H1 (cell line): ENCODE measurements at regions not wholly inside any gene's neighbourhood (a gene's known extent, or its start where the extent isn't known, plus 50 kb on each side); places are given as distances from the start of the nearest gene placed in this dataset.

ENCODE experiments used
- CTBP2 ChIP-seq: IDR thresholded peaks from 2 replicates; pipeline ENCODE4 v1.7.0; 2011; ENCODE audit warnings: borderline replicate concordance, mild to moderate bottlenecking, moderate library complexity, mixed read lengths, low read length; ENCODE audit not compliant: insufficient read depth, insufficient read length
- HDAC2 ChIP-seq, 2 experiments: fragments of 300-600 bp in 1 of 2; sonication (generic) in 1 of 2; IDR thresholded peaks; 2 replicates each; pipeline ENCODE4 v1.6.1; 2011 to 2012; ENCODE audit warnings: low read depth in 2 of 2, low read length in 2 of 2, mild to moderate bottlenecking in 2 of 2, moderate library complexity in 2 of 2, borderline replicate concordance in 1 of 2, inconsistent platforms in 1 of 2
- KDM5A ChIP-seq: fragments of 200-600 bp; IDR thresholded peaks from 2 replicates; pipeline ENCODE4 v1.7.1; 2012; ENCODE audit warnings: mild to moderate bottlenecking, low read length, inconsistent platforms, mixed read lengths
- SIN3A ChIP-seq, 2 experiments: IDR thresholded peaks in 1 of 2; conservative IDR thresholded peaks in 1 of 2; 2 replicates each; pipeline ENCODE4 v1.6.1; 2011 to 2012; ENCODE audit warnings: low read length in 2 of 2, improper control_type of control experiment in 1 of 2, low read depth in 1 of 2, mild to moderate bottlenecking in 1 of 2
- SRF ChIP-seq: IDR thresholded peaks from 2 replicates; pipeline ENCODE4 v1.6.1; 2011; ENCODE audit warnings: mild to moderate bottlenecking, low read depth, low read length, moderate library complexity

GRCh38 chr9:77084094-77084493 is 64.6 kb downstream of the FOXB2 start (continued):
- TF ChIP-seq HDAC2 (IDR thresholded peaks at IDR 0.05; ENCODE audit: borderline replicate concordance in 1 of 2, low read depth in 2 of 2, low read length in 2 of 2) (no peak), KDM5A (no peak), SRF (no peak), CTBP2 (no peak), SIN3A (conservative IDR thresholded peaks at IDR 0.05 in 1 of 2, IDR thresholded peaks at IDR 0.05 in 1 of 2; ENCODE audit: low read depth in 1 of 2, low read length in 2 of 2) (no peak)
- TF ChIP-seq, all 59 proteins: peak for 0
